Esophagus (tissue), 2 donors: ENCODE measurements at regions not wholly inside any gene's neighbourhood (a gene's known extent, or its start where the extent isn't known, plus 50 kb on each side); places are given as distances from the start of the nearest gene placed in this dataset.

Experiments
- H3K27ac ChIP-seq, 2 donors: one replicate each; pipeline ENCODE4 v1.5.1; 2013; ENCODE audit warnings: low read depth in 2 of 2, mild to moderate bottlenecking in 2 of 2, inconsistent platforms in 1 of 2, low read length in 1 of 2, moderate library complexity in 1 of 2
- H3K27me3 ChIP-seq, 2 donors: one replicate each; pipeline ENCODE4 v1.6.1; 2013; ENCODE audit warnings: low read length in 2 of 2, control low read depth in 1 of 2, mild to moderate bottlenecking in 1 of 2; ENCODE audit not compliant: insufficient read depth in 2 of 2, control insufficient read depth in 1 of 2
- H3K36me3 ChIP-seq, 2 donors: one replicate each; pipeline ENCODE4 v1.6.1; 2013; ENCODE audit warnings: low read length in 1 of 2; ENCODE audit not compliant: control insufficient read depth in 2 of 2, insufficient read depth in 2 of 2
- H3K4me1 ChIP-seq, 2 donors: one replicate each; pipeline ENCODE4 v1.6.1; 2013; ENCODE audit warnings: low read length in 1 of 2; ENCODE audit not compliant: control insufficient read depth in 2 of 2, insufficient read depth in 2 of 2
- H3K4me3 ChIP-seq, 2 donors: one replicate each; pipeline ENCODE4 v1.5.1; 2013; ENCODE audit warnings: low read length in 2 of 2, mild to moderate bottlenecking in 2 of 2, low read depth in 1 of 2, moderate library complexity in 1 of 2
- H3K9me3 ChIP-seq, 2 donors: one replicate each; pipeline ENCODE4 v1.6.1; 2013; ENCODE audit warnings: mild to moderate bottlenecking in 2 of 2, low read depth in 1 of 2, low read length in 1 of 2, moderate library complexity in 1 of 2; ENCODE audit not compliant: control insufficient read depth in 2 of 2, insufficient read depth in 1 of 2
- WGBS, 2 donors: extraction: QIAGEN DNeasy Blood & Tissue Kit; methylation state at CpG; one replicate each; pipeline ENCODE4 v1.1.7; 2013; 5-methylcytosine and 5-hydroxymethylcytosine counted together
- donor health status: healthy with polysubstance abuse.
- donor health status: Bipolar disorder and iron deficiency.

DNA sequence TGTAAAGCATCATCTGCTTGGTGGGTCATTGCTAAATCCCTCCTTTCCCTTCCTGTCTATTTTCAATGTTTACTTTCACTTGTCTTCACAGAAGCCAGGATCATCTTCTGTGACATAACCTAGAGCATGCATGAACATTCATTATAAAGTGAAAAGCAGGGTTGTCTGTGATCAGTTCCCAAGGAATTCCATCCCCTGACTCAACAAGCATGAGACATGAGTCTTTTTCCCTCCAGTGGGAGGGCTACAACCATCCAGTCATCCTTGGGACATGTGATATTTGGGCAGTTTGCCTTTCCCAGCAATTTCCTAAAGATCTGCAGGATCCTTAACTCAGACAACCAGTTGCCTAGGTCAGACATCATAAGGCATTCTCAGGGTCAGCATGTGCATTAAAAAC is 166.3 kb upstream of the TMEM196 start:
- Histone ChIP-seq H3K27me3 (no peaks in the 10 kb centered on the region), H3K4me1 (no peaks in the 10 kb centered on the region)

DNA sequence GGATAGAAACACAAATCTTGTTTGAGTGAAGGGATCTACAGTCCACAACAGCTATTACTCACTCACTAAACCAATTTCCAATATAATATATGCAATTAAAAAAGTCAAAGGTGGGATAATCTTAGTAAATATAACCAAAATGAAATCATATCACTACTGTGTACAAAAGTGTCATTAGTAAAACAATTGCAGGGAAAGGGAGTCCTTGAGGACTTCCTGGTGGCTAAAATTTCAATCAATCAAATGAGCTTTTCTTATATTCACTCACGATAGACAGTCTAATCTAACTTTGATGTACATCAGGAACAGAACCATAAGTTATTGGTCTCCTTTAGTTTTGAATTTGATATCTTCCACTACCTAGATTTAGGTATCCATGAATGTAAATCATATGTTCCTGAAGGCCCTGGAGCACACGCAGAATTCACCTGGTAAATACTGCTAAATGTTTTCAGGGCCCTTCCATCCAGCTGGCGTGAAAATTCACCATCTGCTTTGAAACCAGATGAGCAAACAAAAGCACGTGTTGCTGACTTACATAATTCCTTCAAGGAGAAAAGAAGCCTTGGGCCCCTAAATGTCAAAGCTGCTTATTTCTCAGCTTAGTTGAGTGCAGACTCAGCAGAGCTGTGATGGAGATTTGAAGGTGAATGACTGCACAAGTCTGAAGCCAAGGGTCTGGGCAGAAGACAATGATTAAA is 159.3 kb upstream of the TMEM196 start:
- Histone ChIP-seq H3K27me3 (no peaks in the 10 kb centered on the region), H3K4me1 (no peaks in the 10 kb centered on the region), H3K27ac (no peak overlapping the region), H3K36me3 (no peaks in the 10 kb centered on the region), H3K4me3 (no peak overlapping the region), H3K9me3 (peaks cover 0 to 3% of the 10 kb centered on the region in 2 donors)
- WGBS, 2 donors: 50 to 55% methylated on average over 4 of the region's 4 CpGs

More for the DNA sequence above, 166.3 kb upstream of the TMEM196 start:
- H3K9me3 ChIP-seq: peaks cover 0 to 3% of the 10 kb centered on the region in 2 donors
- no peak overlapping the region for H3K27ac ChIP-seq
- no peaks in the 10 kb centered on the region for H3K36me3 ChIP-seq
- no peak overlapping the region for H3K4me3 ChIP-seq

DNA sequence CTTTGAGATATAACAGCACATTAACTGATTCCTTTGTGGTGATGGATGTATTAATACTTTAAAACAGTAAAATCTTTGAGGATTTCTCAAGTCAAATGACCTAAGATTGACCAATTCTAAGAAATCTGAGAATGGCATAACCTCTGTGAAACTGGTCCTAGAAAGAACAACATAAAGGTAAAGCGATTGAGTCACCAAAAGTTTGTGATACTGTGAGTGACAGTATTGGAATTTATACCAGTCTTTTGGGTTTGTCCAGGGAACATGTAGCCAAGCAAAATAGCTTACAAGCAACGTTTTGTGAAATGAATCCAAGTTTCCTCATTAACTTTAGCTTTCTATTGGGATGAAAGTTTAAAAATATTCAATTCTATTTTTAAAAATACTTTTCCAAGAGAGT is 157.4 kb upstream of the TMEM196 start:
- whole genome bisulfite sequencing, 2 donors: 39 to 66% methylated on average over 2 of the region's 2 CpGs
- Histone ChIP-seq H3K36me3 (no peaks in the 10 kb centered on the region), H3K27me3 (no peaks in the 10 kb centered on the region), H3K4me3 (no peak overlapping the region), H3K27ac (no peak overlapping the region), H3K4me1 (no peaks in the 10 kb centered on the region), H3K9me3 (peaks cover 0 to 3% of the 10 kb centered on the region in 2 donors)

DNA sequence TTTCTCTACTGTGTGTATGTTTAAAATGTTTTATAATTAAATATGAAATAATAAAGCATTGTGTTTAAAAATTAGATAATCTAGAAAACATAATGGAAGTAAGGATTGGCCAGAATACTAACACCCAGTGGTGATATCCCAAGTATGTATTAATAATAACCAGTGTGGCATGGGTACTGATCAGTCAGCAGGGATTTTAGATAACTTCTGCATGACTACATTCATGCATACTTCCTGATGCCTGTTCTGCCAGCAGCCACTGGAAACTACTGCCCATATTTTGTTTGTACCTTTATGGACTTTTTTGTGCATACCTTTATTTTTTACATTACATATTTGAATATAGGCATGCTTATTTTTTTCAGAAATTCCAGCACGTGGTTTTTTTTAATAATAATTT is 156.6 kb upstream of the TMEM196 start:
- Histone ChIP-seq H3K27ac (no peak overlapping the region), H3K36me3 (no peaks in the 10 kb centered on the region), H3K4me1 (no peaks in the 10 kb centered on the region), H3K4me3 (no peak overlapping the region), H3K9me3 (peaks cover 0 to 3% of the 10 kb centered on the region in 2 donors), H3K27me3 (no peaks in the 10 kb centered on the region)
- 61 to 69% methylated on average over 1 of the region's 1 CpG for WGBS, 2 donors

DNA sequence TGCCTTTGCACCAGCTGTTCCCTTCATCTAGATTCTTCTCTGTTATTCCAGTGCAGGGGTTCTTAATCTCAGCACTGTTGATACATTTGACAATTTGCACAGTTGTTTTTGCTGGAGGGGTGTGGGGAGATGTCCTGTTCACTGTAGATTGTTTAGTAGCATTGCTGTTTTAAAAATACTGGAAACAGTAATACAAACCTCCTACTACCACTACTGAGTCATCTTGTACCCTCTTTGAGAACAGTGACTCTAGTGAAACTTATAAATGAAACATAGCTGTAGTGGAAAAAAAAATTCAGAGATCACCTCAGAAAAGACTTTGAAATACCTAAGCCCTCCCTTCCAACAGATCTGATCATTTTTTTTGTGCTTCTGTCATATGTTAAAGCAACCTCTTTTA is 154.8 kb upstream of the TMEM196 start:
- no peaks in the 10 kb centered on the region for H3K36me3 ChIP-seq
- no peaks in the 10 kb centered on the region for H3K27me3 ChIP-seq
- no peak overlapping the region for H3K27ac ChIP-seq
- H3K4me3 ChIP-seq: no peak overlapping the region
- no peaks in the 10 kb centered on the region for H3K4me1 ChIP-seq
- no peaks in the 10 kb centered on the region for H3K9me3 ChIP-seq

DNA sequence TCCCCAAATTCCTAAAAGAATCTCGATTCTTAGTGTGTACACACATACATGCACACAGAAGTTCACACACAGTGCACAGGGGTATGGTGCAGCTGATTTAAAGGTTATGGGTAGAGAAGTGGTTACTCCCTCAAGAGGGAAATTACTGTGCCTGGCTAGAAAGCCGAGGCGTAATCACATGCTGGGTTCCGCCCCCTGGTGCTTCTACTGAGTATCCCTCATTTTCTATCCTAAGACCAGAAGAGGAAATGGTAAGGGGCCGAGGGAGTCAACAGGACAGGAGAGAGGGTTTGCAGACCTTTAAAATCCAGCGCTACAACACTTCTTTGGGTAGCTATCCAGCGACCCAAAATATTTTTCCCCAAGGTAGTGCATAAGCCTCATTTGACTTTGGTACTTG is 147.3 kb upstream of the TMEM196 start:
- Histone ChIP-seq H3K27ac (no peak overlapping the region), H3K36me3 (no peaks in the 10 kb centered on the region), H3K4me3 (no peak overlapping the region), H3K9me3 (no peaks in the 10 kb centered on the region), H3K27me3 (no peaks in the 10 kb centered on the region), H3K4me1 (no peaks in the 10 kb centered on the region)
- 88 to 93% methylated on average over 7 of the region's 7 CpGs for WGBS, 2 donors

DNA sequence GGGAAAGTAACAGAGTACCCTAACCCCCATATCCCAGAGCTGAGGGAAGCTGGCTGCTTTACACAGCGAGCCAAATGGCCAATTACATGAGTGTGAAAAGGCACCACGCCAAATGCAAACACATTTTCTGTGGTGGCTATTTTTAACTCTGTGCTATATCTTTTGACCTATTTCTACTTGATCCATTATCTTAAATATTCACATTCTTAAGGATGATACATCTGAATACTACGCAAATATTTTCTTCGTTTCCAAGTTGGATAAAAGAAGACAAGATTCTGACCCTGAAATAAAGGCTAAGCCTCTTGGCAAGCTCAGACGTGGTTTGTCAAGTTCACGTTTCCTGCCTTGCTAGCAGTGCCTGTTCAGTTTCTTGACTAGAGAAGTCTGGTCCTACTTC is 146.7 kb upstream of the TMEM196 start:
- Histone ChIP-seq H3K9me3 (no peaks in the 10 kb centered on the region), H3K36me3 (no peaks in the 10 kb centered on the region), H3K27ac (no peak overlapping the region), H3K27me3 (no peaks in the 10 kb centered on the region), H3K4me3 (no peak overlapping the region), H3K4me1 (no peaks in the 10 kb centered on the region)
- 28 to 42% methylated on average over 6 of the region's 6 CpGs for WGBS, 2 donors

DNA sequence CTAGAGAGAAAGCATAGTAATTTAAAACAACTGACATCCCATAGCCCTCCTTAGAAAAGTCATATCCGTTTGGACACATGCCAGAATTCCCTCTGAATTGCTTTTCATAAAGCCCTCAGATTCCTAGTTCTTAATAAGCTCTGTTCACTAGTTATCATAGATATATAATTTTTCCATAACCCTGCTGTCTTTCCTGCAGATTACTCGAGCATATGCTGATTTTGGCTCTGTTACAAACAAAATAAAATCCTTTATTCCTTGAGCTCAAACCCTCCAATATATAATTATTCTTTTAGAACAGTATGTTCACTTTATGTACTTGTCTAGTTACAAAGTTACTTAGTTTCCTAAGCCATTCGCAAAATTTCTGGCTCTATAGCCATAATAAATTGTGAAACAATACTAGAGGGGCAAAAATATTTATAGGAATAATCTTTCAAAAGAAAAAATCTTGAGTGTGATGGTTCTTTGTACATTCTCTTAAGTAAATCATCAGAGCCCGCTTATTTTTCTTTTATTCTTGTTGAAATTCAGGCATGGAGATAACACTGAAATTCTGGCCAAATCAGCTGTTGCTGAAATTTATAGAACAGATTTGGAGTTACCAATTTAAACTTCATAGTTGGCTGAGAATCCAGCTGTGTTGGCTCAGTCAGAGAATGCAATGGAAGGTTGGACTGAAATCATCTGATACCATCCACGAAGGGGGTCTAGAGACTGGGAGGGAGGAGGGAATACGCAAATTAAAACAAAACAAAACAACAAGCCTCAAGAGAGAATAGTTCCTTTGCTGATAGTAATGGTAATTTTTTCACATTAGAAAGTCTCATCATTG is 146.1 kb upstream of the TMEM196 start:
- WGBS, 2 donors: 35 to 46% methylated on average over 6 of the region's 6 CpGs
- H3K4me1 ChIP-seq: no peaks in the 10 kb centered on the region

DNA sequence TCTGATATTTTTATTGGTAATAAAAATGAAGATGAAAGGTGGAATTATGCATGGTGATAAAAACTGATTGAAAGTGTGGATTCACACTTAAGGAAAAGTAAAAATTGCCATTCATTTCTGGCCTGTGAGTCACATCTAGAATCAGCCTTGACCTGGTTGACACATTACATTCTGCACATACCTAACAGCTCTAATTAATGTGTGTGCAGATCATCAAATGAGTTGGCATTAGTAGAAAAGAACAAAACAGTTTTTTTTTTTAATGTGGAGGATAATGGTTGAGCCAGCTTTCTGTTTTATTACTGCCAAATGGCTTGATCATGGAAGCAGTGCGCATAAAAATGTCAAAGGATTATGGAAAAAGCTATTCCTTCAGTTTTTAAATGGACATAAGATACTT is 142.6 kb upstream of the TMEM196 start:
- H3K36me3 ChIP-seq: no peaks in the 10 kb centered on the region
- no peak overlapping the region for H3K27ac ChIP-seq
- H3K9me3 ChIP-seq: no peaks in the 10 kb centered on the region
- no peaks in the 10 kb centered on the region for H3K27me3 ChIP-seq
- WGBS, 2 donors: 65 to 87% methylated on average over 1 of the region's 1 CpG
- no peak overlapping the region for H3K4me3 ChIP-seq
- H3K4me1 ChIP-seq: no peaks in the 10 kb centered on the region

More for the DNA sequence above, 146.1 kb upstream of the TMEM196 start:
- Histone ChIP-seq H3K4me3 (no peak overlapping the region), H3K27ac (no peak overlapping the region), H3K27me3 (no peaks in the 10 kb centered on the region), H3K36me3 (no peaks in the 10 kb centered on the region), H3K9me3 (no peaks in the 10 kb centered on the region)

DNA sequence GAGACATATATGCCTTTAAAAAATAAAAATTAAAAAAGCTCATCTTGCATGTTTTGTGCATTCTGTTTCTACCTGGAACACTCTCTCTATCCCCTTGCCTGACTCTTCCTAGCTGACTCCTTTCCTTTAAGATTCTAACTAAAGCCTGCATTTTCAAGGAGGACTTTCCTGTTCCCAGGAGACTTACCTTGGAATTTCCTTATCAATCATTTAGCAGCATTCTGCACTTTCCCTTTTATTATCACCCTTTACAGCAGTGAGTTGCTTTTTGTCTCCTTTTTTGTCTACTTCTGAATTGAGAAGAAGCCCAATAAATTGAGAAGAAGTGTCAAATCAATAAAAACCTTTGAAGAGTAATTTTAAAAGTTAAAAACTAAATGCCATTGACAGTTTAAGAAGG is 142.2 kb upstream of the TMEM196 start:
- Histone ChIP-seq H3K4me3 (no peak overlapping the region), H3K36me3 (no peaks in the 10 kb centered on the region), H3K27ac (no peak overlapping the region), H3K4me1 (no peaks in the 10 kb centered on the region), H3K9me3 (no peaks in the 10 kb centered on the region), H3K27me3 (no peaks in the 10 kb centered on the region)
